GM21447 (cell line): ENCODE measurements at regions not wholly inside any gene's neighbourhood (a gene's known extent, or its start where the extent isn't known, plus 50 kb on each side); places are given as distances from the start of the nearest gene placed in this dataset.
"Not testable (repeated sequence)": the region's sequence is repeated elsewhere in the genome, so short reads cannot be mapped to it uniquely, and the experiment has no call there.

Experiments
- ATAC-seq: cut with Tn5 transposase; IDR thresholded peaks from one replicate; pipeline ENCODE4 v1.9.1; 2021; ENCODE audit not compliant: unreplicated experiment

DNA sequence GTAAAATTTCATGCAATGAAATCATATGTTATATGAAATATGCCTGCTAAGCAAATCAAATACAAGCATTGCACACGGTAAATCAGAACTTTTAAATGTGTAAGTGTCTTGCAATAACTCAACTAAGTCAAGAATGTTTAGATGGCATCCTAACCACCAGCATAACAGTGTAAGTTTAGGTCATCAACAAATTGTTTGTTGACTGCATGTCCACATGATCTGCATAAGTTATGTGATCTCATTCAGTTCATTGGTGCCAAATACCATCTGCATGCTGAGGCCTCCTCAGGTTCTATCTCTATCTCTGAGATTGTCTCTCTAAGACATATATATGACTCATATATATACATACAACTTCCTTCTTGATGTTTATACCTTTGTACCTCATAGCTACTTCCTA lies 159.6 kb upstream of the STK32A start:
- no peak for ATAC-seq

DNA sequence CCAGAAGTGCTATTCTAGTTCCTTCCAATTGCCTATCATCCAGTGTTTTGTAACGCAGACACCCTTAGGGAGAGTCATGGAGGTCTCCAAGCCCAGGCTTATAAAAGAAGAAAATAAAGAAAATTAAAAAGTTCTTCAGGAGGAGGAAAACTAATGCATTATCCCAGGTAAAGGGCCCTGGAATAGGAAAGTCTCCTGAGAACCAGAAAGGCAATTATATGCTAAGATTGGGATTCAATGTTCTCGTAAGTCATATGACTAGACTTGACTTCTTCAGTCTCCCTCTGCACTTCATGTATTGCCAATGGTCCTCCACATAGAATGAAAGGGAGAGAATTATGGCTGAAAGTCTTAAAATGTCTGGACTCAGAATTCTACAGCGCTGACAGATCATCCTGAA lies 154.4 kb upstream of the STK32A start:
- no peak for ATAC-seq

DNA sequence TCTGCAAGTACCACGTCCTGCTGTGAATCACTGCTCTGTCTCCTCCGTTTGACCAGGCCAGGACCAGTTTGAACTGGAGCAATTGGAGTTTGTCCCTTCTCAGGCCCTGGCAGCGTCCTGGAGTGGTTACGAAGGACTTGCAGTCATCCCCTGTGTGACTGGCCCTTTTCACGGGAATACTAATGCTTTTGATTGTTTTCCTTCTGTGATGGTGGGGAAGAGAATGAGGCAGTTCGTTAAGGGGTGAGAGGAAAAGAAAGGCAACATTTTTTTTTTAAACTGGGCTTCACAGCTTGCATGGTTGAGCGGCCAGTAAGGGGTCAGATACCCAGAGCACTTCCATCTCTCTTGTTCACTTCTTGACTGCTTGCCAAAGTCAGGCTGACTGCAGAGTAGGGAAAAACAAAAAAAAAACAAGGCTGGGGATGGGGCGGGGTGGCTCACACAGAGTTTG lies 153.5 kb upstream of the STK32A start:
- ATAC-seq = no peak

DNA sequence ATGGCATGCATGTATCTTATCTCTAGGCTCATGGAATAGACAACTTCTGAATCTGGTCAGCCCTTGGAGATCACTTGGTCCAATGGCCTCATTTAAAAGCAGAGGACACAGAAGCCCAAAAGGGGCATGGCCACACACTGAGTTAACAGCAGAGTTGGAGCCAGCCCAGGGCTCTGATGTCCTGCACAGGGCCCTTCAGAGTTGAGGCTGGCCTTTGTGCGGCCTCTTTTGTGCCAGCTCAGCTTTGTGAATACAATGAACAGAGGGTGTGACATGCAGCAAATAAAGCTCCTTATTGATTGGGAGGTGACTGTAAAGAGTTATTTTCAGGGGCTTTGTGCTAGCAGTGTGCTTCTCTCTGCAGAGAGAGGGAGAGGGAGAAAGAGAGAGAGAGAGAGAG lies 150.1 kb upstream of the STK32A start:
- no peak for ATAC-seq

DNA sequence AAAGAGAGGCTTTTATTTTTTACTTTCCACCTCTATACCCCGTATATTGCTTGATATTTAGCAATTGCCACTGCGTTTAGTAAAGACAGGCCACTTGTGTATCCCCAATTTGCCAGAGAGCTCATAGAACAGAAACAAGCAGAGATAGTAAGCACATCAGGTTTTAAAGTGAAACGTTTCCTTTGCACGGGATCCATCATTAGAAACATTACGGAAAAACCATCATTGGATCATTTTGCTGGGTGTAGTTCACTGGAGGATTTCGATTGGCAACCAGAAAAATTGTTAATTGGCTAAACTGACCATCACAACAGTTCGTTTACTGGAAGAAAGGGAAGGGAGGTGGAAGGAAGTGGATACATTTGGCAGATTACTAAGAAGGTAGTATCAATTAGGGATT lies 149.4 kb upstream of the STK32A start:
- no peak for ATAC-seq

DNA sequence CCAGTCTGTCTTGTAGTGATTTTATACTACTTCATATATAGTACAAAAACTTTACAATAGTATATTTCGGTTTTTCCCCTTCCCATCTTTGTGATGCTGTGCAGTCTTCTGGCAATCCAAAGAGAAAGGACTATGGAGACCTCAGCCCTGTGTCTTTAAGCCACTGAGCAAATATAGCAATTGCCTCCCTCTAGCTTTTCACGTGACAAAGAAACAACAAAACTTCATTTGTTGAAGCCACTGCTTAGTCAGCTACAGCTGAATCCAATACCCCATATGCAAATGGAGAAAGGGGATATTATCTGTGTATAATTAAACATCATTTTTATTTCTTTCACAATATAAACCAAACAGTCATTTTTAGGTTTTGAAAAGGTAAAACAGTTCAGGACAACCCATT lies 142.8 kb upstream of the STK32A start:
- ATAC-seq = no peak

DNA sequence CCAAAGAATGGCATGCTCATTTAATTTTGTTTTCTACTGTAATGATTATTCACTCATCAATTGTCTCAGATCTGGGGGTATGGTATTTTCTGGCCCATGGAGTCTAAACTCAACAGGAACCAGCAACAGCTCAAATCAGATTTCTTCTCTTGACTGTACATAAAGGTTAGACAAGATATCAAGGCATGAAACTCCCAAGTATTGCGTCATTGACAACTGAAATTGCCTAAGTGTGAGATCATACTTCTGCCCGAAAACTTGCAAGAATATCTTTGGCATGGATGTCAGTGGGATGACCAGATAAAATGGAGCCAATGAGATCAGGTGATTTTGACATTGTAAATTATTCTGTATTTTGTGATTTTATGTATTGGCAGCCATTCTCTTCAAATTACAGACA lies 141.7 kb upstream of the STK32A start:
- no peak for ATAC-seq

DNA sequence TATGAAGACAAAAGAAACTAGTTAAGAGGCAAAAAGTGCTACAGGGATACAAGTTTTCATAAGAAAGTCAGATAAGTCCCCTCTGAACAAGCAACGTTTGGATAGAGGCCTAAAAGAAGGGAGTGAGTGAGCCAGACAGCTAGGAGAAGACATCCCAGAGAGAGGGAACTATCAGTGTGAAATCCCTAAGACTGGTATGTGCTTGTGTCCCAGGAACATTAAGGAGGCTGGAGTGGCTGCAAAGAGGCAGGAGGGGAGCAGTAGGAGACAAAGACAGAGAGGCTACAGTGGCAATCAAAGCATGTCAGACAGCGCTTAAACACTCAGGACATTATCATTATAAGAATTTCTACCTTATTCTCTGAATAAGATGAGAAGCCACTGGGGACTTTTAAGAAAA lies 139.1 kb upstream of the STK32A start:
- no peak for ATAC-seq

DNA sequence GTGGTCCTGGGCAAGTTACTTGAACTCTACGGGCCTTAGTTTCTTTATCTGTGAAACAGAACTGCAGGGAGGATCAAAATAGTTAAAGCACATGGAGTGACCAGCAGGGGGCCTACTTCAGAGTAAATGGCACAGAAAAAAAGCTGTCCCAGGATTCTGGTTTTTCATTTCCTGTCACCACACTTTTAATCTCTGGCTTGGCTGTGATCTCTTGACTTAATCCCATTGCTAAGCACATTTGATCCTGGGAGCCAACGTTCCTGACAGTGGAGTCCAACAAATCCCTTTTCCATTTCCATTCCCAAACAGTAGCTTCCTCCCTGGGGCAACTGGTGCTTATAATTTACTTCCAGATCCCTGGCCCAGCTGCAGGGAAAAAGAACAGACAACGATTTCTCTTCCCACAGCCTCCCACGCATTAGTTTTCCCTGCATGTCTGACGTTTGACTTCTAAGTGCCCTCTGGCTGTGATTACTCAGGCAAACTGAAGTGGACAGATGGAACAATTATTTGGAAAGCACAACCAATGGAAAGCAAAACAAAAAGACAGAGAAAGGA lies 136.5 kb upstream of the STK32A start:
- ATAC-seq = no peak

DNA sequence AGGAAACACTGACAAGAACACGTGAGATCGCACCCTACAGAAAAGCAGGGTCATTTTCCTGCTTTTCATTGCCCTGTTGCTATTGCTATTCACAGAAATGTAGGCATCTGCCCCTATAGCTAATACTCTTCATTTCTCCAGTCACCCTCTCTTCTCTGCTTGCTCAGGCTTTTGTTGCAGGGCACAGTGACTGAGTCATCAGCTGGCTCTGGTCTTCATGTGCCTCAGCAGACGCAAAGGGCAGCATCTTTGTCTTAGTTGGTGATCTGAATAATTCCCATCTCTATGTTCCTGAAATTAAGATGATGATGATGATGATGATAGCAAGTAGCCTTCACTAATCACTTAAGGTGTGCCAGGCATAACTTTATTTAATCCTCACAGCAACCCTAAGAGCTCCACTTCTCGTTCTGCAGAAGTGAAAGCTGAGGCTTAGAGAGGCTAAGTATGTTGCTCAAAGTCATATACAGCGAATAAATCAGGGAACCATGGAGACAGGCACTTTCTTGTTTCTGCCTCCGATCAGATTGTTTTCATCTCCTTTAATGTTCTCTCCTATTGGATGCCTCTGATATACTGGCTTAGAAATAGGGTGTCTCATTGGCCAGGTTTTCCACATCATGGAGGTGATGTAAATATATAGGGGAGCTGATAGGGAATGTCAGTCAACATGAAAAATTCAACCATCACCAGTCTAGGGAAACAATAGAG lies 133.0 kb upstream of the STK32A start:
- no peak for ATAC-seq

DNA sequence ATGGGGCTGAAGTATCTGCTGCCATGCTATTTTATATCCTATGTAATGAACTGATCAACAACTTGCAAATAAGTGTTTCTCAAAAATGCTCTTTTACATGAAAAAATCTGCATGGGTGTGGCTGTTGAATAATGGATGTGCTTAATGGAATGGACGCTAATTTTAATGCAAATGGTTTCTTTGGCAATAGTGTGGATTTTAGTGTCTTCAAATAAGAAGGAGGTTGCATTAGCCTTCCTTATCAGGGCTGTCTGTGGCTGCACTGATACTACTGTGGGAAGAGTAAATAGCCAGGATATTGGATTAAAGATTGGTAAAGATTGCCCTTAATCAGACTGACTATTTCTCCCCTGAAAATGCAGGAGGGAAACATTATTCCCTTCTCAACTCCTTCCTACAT lies 121.9 kb upstream of the STK32A start:
- no peak for ATAC-seq

DNA sequence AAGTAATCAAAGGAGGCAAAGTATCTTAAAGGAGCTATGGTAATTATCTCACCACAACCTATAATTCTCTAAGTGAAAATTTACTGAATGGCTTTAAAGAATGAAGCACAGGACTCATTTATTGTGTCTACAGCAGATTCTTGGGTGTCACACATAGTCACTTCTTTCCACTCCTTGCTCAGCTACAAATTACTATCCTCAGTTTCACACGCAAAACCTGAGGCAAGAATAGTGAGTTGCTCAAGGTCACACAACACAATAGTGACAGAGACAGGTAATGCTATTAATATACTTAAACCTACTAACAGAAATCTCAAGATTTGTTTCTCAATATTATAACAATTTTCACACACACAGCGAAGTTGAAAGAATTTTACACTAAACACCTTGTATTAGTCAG lies 120.9 kb upstream of the STK32A start:
- no peak for ATAC-seq

DNA sequence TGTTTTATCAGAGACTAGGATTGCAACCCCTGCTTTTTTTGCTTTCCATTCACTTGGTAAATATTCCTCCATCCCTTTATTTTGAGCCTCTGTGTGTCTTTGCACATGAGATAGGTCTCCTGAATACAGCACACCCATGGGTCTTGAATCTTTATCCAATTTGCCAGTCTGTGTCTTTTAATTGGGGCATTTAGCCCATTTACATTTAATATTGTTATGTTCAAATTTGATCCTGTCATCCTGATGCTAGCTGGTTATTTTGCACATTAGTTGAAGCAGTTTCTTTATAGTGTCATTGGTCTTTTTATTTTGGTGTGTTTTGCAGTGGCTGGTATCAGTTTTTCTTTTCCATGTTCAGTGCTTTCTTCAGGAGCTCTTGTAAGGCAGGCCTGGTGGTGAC lies 95.1 kb upstream of the STK32A start:
- ATAC-seq = not testable (repeated sequence)

DNA sequence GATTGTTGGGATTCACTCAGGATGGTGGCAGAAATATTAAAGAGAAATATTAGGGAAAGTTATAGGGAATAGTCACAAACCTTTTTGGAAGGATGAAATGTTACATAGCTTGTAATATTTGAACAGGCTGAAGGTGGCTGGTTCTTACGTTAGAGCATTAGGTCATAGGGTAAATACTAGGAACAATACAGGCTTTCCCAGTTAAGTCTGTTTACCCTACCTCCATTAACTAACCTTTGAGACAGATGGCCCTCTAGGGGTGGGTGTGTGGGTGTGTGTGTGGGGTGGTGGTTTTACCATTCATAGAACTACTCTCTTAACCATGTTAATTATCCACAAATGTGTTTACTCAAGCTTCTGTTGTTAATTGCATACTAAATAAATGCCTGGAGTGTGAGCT lies 94.3 kb upstream of the STK32A start:
- ATAC-seq = no peak

DNA sequence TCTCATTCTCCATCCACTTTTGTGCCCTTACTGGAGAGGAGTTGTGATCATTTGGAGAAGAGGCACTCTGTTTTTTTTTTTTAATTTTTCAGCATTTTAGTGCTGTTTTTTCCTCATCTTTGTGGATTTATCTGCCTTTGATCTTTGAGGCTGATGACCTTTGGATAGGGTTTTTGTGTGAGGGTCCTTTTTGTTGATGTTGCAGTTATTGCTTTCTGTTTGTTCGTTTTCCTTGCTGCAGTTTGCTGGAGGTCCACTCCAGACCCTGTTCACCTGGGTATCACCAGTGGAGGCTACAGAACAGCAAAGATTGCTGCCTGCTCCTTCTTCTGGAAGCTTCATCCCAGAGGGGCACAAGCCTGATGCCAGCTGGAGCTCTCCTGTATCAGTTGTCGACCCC lies 93.2 kb upstream of the STK32A start:
- not testable (repeated sequence) for ATAC-seq

DNA sequence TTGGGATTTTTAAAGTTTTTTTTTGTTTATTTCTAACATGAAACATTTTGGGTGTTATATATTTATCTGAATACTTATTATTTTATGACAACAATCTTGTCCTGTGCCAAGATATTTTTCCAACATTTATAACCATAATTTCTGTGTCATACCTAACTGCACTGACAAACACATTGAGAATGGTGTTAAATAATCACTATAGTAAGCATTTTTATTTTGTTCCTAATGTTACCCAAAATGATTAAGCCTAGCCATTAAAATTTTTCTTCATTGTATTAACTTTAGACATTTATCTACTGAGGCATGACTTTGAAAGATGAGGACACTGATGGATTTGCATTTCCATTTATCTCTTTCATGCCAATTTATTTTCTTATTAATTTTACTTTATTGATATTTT lies 91.6 kb upstream of the STK32A start:
- ATAC-seq = no peak

DNA sequence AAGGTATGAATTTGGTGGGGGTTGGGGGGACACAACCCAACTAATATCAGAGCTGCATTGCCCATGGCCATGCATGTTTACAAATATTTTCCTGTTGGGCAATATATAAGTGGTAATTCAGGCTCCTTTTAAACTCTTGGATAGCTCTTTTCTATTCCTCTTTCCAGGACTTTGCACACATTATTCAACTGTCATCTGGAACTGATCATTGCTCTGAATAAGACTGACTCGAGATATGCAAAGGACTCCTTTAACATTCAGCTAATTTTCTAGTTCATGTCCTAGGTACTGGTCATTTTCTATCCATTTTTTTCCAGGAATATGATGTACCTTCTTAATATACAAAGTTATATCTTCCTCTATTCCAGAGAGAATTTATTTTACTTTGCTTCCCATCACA lies 89.5 kb upstream of the STK32A start:
- ATAC-seq = no peak

DNA sequence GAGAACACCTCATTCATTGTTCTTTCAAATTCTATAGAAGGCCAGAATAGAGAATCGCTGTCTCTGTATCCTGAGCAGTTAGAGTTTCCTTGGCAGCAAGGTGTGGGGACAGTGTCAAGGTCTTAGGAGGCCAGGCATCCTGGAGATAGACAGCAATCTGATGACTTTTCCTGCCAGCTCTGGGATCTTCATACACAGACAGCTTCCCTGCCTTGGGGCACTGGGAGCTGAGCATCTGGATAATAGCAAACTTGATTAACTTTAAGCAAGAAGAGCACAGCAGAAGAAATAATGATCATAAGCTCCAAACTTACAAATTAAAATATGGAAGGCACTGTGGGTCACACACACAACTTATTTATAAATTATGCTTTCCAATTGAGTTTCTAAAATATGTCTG lies 86.1 kb upstream of the STK32A start:
- ATAC-seq = no peak

DNA sequence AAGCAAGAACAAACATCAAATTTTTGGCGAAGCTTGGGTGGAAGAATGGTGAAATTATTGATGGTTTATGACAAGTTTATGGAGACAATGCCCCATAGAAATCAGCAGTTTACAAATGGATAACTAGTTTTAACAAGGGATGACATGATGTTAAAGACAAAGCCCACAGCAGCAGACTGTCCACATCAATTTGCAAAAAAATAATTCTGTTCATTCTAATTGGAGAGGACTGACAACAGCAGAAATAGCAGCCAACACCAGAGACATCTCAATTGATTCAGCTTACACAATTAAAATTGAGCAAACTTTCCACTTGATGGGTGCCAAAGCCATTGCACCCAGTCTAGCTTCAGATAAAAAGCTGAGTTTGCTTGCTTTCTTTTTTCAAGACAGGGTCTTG lies 82.7 kb upstream of the STK32A start:
- ATAC-seq = no peak

DNA sequence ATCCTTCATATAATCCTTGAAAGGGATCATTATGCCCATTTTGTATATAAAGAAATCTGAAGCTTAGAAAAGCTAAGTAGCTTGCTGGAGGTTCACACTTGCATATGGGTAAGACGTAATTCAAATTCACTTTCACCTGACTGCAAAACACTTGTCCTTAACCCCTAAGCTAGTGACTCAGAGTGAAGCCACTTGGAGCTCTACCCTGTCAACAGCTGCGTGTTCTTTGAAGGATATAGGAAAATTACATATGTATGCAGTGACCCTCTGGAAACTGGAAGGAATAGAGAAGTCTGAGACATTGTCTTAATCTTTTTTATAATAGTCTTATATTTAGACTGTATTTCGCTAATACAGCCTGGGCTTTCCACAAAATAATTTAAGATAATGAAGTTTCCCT lies 80.0 kb upstream of the STK32A start:
- no peak for ATAC-seq

DNA sequence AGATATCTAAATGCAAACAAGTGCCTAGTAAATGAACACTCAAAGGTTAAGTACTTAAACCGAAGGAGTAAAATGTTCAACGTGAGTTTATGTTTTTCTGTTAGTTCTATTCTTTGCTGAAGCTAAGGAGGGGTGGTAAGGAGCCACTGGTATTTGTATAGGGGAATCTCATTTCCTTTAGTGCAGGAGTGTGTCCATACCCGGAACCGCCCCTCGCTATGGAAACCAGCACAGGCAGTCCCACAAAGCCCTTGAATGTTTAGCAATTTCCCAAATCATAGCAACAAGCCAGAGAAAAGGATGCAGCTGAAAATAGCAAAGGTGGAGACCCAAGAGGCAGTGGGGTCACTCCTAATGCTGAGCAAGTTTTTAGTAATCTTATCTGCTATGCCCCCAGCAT lies 78.8 kb upstream of the STK32A start:
- no peak for ATAC-seq

DNA sequence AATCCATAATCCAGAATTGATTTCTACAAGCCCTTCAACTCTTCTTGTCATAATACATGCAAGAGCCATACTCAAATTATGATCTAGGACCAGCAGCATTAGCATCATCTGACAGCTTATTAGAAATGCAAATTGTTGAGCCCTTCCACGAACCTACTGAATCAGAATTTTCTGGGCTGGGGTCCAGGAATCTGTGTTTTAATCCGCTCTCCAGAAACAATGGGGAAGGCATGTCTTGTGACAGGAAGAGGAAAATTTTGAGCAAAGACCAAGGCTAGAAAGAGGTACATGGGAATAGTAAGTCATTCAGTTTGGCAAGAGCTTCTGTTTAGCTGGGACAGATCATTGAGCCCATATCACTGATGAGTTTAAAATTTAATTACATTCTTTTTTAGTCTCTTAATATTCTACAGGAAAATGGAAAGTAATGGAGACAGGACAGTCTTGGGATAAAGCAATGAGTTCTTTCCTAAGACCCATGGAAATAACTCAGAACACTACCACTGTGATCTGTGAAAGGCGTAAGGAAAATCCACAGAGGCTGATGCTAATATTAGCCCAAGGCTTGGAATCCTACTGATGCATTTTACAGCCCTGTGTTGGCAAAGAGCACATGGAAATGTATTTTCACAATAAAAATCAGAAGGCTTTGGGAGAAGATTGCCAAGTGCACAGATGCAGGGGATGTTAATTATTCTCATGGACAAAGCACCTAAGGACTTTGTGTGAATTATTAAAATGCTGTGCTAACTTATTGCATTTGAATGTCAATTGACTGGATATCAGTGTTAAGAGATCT lies 73.7 kb upstream of the STK32A start:
- no peak for ATAC-seq
